ENCODE measurements at regions not wholly inside any gene's neighbourhood (a gene's known extent, or its start where the extent isn't known, plus 50 kb on each side); places are given as distances from the start of the nearest gene placed in this dataset.

- no peak for TF ChIP-seq ZNF384 (IDR thresholded peaks at IDR 0.05)
- no peak for TF ChIP-seq TARDBP (IDR thresholded peaks at IDR 0.05)
- peak; percentile 53 for TF ChIP-seq PKNOX1 (IDR thresholded peaks at IDR 0.05)
- DNase-seq (ENCODE audit: extremely low spot score) = no peak
- ChIA-PET POLR2A (no interaction called here), CTCF (no interaction called here)
Observed at GRCh38 chr1:244324176-244324883, 127.4 kb downstream of the ADSS2 start.

- CTCF ChIA-PET = interaction anchor here (0.6 kb wide), 1 partner anchor 346 kb away, joined by 3 read pairs; no protein-coding TSS in a partner anchor
- POLR2A ChIA-PET = no interaction called here
- TF ChIP-seq BHLHE40 (IDR thresholded peaks at IDR 0.05; ENCODE audit: borderline replicate concordance) = no peak
- TF ChIP-seq L3MBTL2 (conservative IDR thresholded peaks at IDR 0.05) = no peak
- no peak for TF ChIP-seq HDGF (IDR thresholded peaks at IDR 0.05; ENCODE audit: borderline replicate concordance)
- no peak for TF ChIP-seq CTBP1 (IDR thresholded peaks at IDR 0.05; ENCODE audit: borderline replicate concordance)
- no peak for DNase-seq (ENCODE audit: extremely low spot score)
Observed at GRCh38 chr1:244325056-244325758, 126.5 kb downstream of the ADSS2 start.

- CTCF ChIA-PET = no interaction called here
- POLR2A ChIA-PET = no interaction called here
- no peak for DNase-seq (ENCODE audit: extremely low spot score)
- no peak for TF ChIP-seq SP1 (IDR thresholded peaks at IDR 0.05)
- TF ChIP-seq BHLHE40 (IDR thresholded peaks at IDR 0.05; ENCODE audit: borderline replicate concordance) = no peak
- TF ChIP-seq FOXK2 (IDR thresholded peaks at IDR 0.05) = no peak
- TF ChIP-seq FOXA1 (IDR thresholded peaks at IDR 0.05) = no peak
- no peak for TF ChIP-seq LEF1 (IDR thresholded peaks at IDR 0.05; ENCODE audit: borderline replicate concordance)
- no peak for TF ChIP-seq ARNT (IDR thresholded peaks at IDR 0.05)
- TF ChIP-seq HDGF (IDR thresholded peaks at IDR 0.05; ENCODE audit: borderline replicate concordance) = no peak
- no peak for TF ChIP-seq ZNF384 (IDR thresholded peaks at IDR 0.05)
- TF ChIP-seq SUZ12 (IDR thresholded peaks at IDR 0.05) = no peak
- no peak for TF ChIP-seq ELF4 (IDR thresholded peaks at IDR 0.05)
- no peak for TF ChIP-seq NFRKB (IDR thresholded peaks at IDR 0.05)
- TF ChIP-seq L3MBTL2 (conservative IDR thresholded peaks at IDR 0.05) = no peak
- TF ChIP-seq FOXM1 (IDR thresholded peaks at IDR 0.05; ENCODE audit: borderline replicate concordance) = no peak
- no peak for TF ChIP-seq CTBP1 (IDR thresholded peaks at IDR 0.05; ENCODE audit: borderline replicate concordance)
- TF ChIP-seq TARDBP (IDR thresholded peaks at IDR 0.05) = no peak
- no peak for TF ChIP-seq PKNOX1 (IDR thresholded peaks at IDR 0.05)
Observed at GRCh38 chr1:244326757-244327156, 125.0 kb downstream of the ADSS2 start.

DNA sequence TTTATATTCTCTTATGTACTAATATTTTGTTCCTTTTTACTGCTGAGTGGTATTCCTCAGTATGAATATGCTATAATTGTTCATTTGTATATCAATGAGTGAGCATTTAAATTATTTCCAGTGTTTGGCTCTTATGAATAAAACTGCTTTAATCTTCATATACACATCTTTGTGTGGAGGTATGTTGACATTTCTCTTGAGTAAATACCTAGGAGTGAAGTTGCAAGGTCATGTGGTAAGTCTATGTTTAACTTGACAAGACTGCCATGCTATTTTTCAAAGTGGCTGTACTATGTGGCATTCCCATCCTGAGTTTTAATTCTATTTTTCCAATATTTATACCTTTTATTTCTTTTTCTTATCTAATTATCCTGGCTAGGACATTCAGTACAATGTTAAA is 124.2 kb downstream of the ADSS2 start:
- ChIA-PET POLR2A (no interaction called here), CTCF (no interaction called here)
- TF ChIP-seq FOXK2 (IDR thresholded peaks at IDR 0.05) (no peak), FOXA1 (IDR thresholded peaks at IDR 0.05) (no peak), HDGF (IDR thresholded peaks at IDR 0.05; ENCODE audit: borderline replicate concordance) (no peak), L3MBTL2 (conservative IDR thresholded peaks at IDR 0.05) (no peak), FOXM1 (IDR thresholded peaks at IDR 0.05; ENCODE audit: borderline replicate concordance) (no peak), ELF4 (IDR thresholded peaks at IDR 0.05) (no peak), NFRKB (IDR thresholded peaks at IDR 0.05) (no peak), PKNOX1 (IDR thresholded peaks at IDR 0.05) (no peak), LEF1 (IDR thresholded peaks at IDR 0.05; ENCODE audit: borderline replicate concordance) (no peak), ZNF384 (IDR thresholded peaks at IDR 0.05) (no peak), TARDBP (IDR thresholded peaks at IDR 0.05) (no peak), SP1 (IDR thresholded peaks at IDR 0.05) (no peak), CTBP1 (IDR thresholded peaks at IDR 0.05; ENCODE audit: borderline replicate concordance) (no peak), BHLHE40 (IDR thresholded peaks at IDR 0.05; ENCODE audit: borderline replicate concordance) (no peak), ARNT (IDR thresholded peaks at IDR 0.05) (no peak)
- no peak for DNase-seq (ENCODE audit: extremely low spot score)

- CTCF ChIA-PET = no interaction called here
- TF ChIP-seq FOXA1 (IDR thresholded peaks at IDR 0.05) = no peak
- TF ChIP-seq ZNF384 (IDR thresholded peaks at IDR 0.05) = no peak
- TF ChIP-seq LEF1 (IDR thresholded peaks at IDR 0.05; ENCODE audit: borderline replicate concordance) = no peak
- no peak for TF ChIP-seq ELF4 (IDR thresholded peaks at IDR 0.05)
- TF ChIP-seq SP1 (IDR thresholded peaks at IDR 0.05) = no peak
- TF ChIP-seq TARDBP (IDR thresholded peaks at IDR 0.05) = no peak
- no peak for TF ChIP-seq BHLHE40 (IDR thresholded peaks at IDR 0.05; ENCODE audit: borderline replicate concordance)
- TF ChIP-seq SUZ12 (IDR thresholded peaks at IDR 0.05) = no peak
- TF ChIP-seq ARNT (IDR thresholded peaks at IDR 0.05) = no peak
- no peak for TF ChIP-seq FOXK2 (IDR thresholded peaks at IDR 0.05)
- TF ChIP-seq CTBP1 (IDR thresholded peaks at IDR 0.05; ENCODE audit: borderline replicate concordance) = no peak
- no peak for TF ChIP-seq NFRKB (IDR thresholded peaks at IDR 0.05)
- TF ChIP-seq HDGF (IDR thresholded peaks at IDR 0.05; ENCODE audit: borderline replicate concordance) = no peak
- TF ChIP-seq PKNOX1 (IDR thresholded peaks at IDR 0.05) = no peak
- TF ChIP-seq L3MBTL2 (conservative IDR thresholded peaks at IDR 0.05) = no peak
- no peak for TF ChIP-seq FOXM1 (IDR thresholded peaks at IDR 0.05; ENCODE audit: borderline replicate concordance)
- POLR2A ChIA-PET = no interaction called here
- no peak for DNase-seq (ENCODE audit: extremely low spot score)
Observed at GRCh38 chr1:244328476-244328875, 123.2 kb downstream of the ADSS2 start.
